H9 (cell line): ENCODE measurements at regions not wholly inside any gene's neighbourhood (a gene's known extent, or its start where the extent isn't known, plus 50 kb on each side); places are given as distances from the start of the nearest gene placed in this dataset.

Experiments used
- DNase-seq: peaks from one replicate; pipeline ENCODE4 v3.0.0-alpha.2; 2017
- H2AFZ ChIP-seq: one replicate; pipeline ENCODE4 v1.6.1; 2013; ENCODE audit warnings: mild to moderate bottlenecking, low read length, control low read depth, moderate library complexity
- H2AK5ac ChIP-seq: 2 replicates; pipeline ENCODE4 v1.6.1; 2013; ENCODE audit warnings: low read length, control low read depth, mixed read lengths; ENCODE audit not compliant: insufficient read length
- H2BK120ac ChIP-seq: one replicate; pipeline ENCODE4 v1.6.1; 2013; ENCODE audit warnings: low read depth, mild to moderate bottlenecking, low read length, control low read depth, inconsistent platforms; ENCODE audit not compliant: poor library complexity, severe bottlenecking
- H2BK12ac ChIP-seq: 2 replicates; pipeline ENCODE4 v1.6.1; 2013; ENCODE audit warnings: low read length, control low read depth, mixed read lengths, low read depth; ENCODE audit not compliant: insufficient read length
- H2BK15ac ChIP-seq: 2 replicates; pipeline ENCODE4 v1.6.1; 2013; ENCODE audit warnings: low read depth, low read length, control low read depth
- H2BK20ac ChIP-seq: one replicate; pipeline ENCODE4 v1.6.1; 2013; ENCODE audit warnings: low read depth, mild to moderate bottlenecking, low read length, control low read depth, inconsistent platforms; ENCODE audit not compliant: poor library complexity, severe bottlenecking
- H2BK5ac ChIP-seq: 2 replicates; pipeline ENCODE4 v1.6.1; 2013; ENCODE audit warnings: low read length, control low read depth, mixed read lengths; ENCODE audit not compliant: insufficient read length
- H3K14ac ChIP-seq: 2 replicates; pipeline ENCODE4 v1.6.1; 2013; ENCODE audit warnings: low read length, control low read depth; ENCODE audit not compliant: insufficient read depth
- H3K18ac ChIP-seq: 2 replicates; pipeline ENCODE4 v1.6.1; 2013; ENCODE audit warnings: low read depth, mild to moderate bottlenecking, mixed read lengths, low read length, control low read depth; ENCODE audit not compliant: insufficient read length
- H3K23ac ChIP-seq: 2 replicates; pipeline ENCODE4 v1.6.1; 2013; ENCODE audit warnings: low read length, control low read depth, mixed read lengths, low read depth; ENCODE audit not compliant: insufficient read length
- H3K23me2 ChIP-seq: 2 replicates; pipeline ENCODE4 v1.6.1; 2013; ENCODE audit warnings: low read depth, mild to moderate bottlenecking, mixed read lengths, low read length, control low read depth; ENCODE audit not compliant: insufficient read length, poor library complexity, severe bottlenecking
- H3K27ac ChIP-seq: 2 replicates; pipeline ENCODE4 v1.5.1; 2013; ENCODE audit warnings: low read length, control low read depth, mixed read lengths, low read depth; ENCODE audit not compliant: insufficient read length
- H3K27me3 ChIP-seq: 2 replicates; pipeline ENCODE4 v1.6.1; 2013; ENCODE audit warnings: low read length, control low read depth, inconsistent platforms; ENCODE audit not compliant: insufficient read depth
- H3K4ac ChIP-seq: 2 replicates; pipeline ENCODE4 v1.6.1; 2013; ENCODE audit warnings: low read depth, mild to moderate bottlenecking, control low read depth, inconsistent platforms, low read length, moderate library complexity
- H3K4me1 ChIP-seq: 2 replicates; pipeline ENCODE4 v1.6.1; 2013; ENCODE audit warnings: low read length, control low read depth, inconsistent platforms; ENCODE audit not compliant: insufficient read depth
- H3K4me2 ChIP-seq: 2 replicates; pipeline ENCODE4 v1.6.1; 2013; ENCODE audit warnings: low read length, control low read depth, mixed read lengths; ENCODE audit not compliant: insufficient read length, insufficient read depth
- H3K56ac ChIP-seq: 2 replicates; pipeline ENCODE4 v1.6.1; 2013; ENCODE audit warnings: low read depth, mild to moderate bottlenecking, mixed read lengths, low read length, control low read depth; ENCODE audit not compliant: insufficient read length
- H3K79me1 ChIP-seq: 2 replicates; pipeline ENCODE4 v1.6.1; 2013; ENCODE audit warnings: low read depth, mild to moderate bottlenecking, moderate library complexity, low read length, control low read depth, inconsistent platforms; ENCODE audit not compliant: insufficient read depth, poor library complexity, severe bottlenecking
- H3K79me2 ChIP-seq: 2 replicates; pipeline ENCODE4 v1.6.1; 2013; ENCODE audit warnings: low read length, control low read depth, inconsistent platforms; ENCODE audit not compliant: insufficient read depth
- H3K9ac ChIP-seq: 2 replicates; pipeline ENCODE4 v1.6.1; 2013; ENCODE audit warnings: low read length, control low read depth, mixed read lengths; ENCODE audit not compliant: insufficient read length; ENCODE audit errors: extremely low read depth
- H3K9me3 ChIP-seq: one replicate; pipeline ENCODE4 v1.6.1; 2013; ENCODE audit warnings: low read depth, low read length, inconsistent platforms; ENCODE audit not compliant: control insufficient read depth
- H3T11ph ChIP-seq: one replicate; pipeline ENCODE4 v1.6.1; 2013; ENCODE audit warnings: mild to moderate bottlenecking, low read length, control low read depth, inconsistent platforms
- H4K20me1 ChIP-seq: one replicate; pipeline ENCODE4 v1.6.1; 2013; ENCODE audit not compliant: control insufficient read depth, insufficient read length, insufficient read depth
- H4K5ac ChIP-seq: 2 replicates; pipeline ENCODE4 v1.6.1; 2013; ENCODE audit warnings: low read depth, mild to moderate bottlenecking, mixed read lengths, low read length, control low read depth; ENCODE audit not compliant: insufficient read length
- H4K8ac ChIP-seq: replicated peaks from 2 replicates; pipeline ENCODE4 v1.6.1; 2013; ENCODE audit warnings: low read length, control low read depth, mixed read lengths, low read depth; ENCODE audit not compliant: insufficient read length
- H4K91ac ChIP-seq: 2 replicates; pipeline ENCODE4 v1.6.1; 2013; ENCODE audit warnings: low read depth, mild to moderate bottlenecking, moderate library complexity, mixed read lengths, low read length, control low read depth; ENCODE audit not compliant: insufficient read length
- H3K27ac Mint-ChIP-seq, 3 experiments: 2 replicates in 2 of 3; 3 replicates in 1 of 3; pipeline ENCODE4 v1.8.0; 2020 to 2021; ENCODE audit warnings: mixed read lengths in 3 of 3, mild to moderate bottlenecking in 1 of 3, moderate library complexity in 1 of 3
- H3K27me3 Mint-ChIP-seq: 2 replicates; pipeline ENCODE4 v1.8.0; 2021; ENCODE audit warnings: low read depth, mild to moderate bottlenecking, moderate library complexity, mixed read lengths
- H3K36me3 Mint-ChIP-seq, 3 experiments: 2 replicates in 2 of 3; 3 replicates in 1 of 3; pipeline ENCODE4 v1.8.0; 2020 to 2021; ENCODE audit warnings: low read depth in 3 of 3, mixed read lengths in 3 of 3; ENCODE audit not compliant: insufficient read depth in 1 of 3
- H3K4me1 Mint-ChIP-seq, 2 experiments: 2 replicates each; pipeline ENCODE4 v1.8.0; 2020; ENCODE audit warnings: mixed read lengths in 2 of 2
- H3K4me3 Mint-ChIP-seq, 2 experiments: 2 replicates in 1 of 2; 3 replicates in 1 of 2; pipeline ENCODE4 v1.8.0; 2020 to 2021; ENCODE audit warnings: mild to moderate bottlenecking in 2 of 2, mixed read lengths in 2 of 2, moderate library complexity in 1 of 2
- H3K9me3 Mint-ChIP-seq, 2 experiments: 2 replicates in 1 of 2; 3 replicates in 1 of 2; pipeline ENCODE4 v1.8.0; 2020; ENCODE audit warnings: mild to moderate bottlenecking in 2 of 2, mixed read lengths in 2 of 2, moderate library complexity in 1 of 2
- WGBS: extraction: QIAGEN DNeasy Blood & Tissue Kit; methylation state at CpG from one replicate; pipeline ENCODE4 v1.1.7; 2013; ENCODE audit warnings: missing lambda C conversion rate, low lambda C conversion rate, mixed read lengths; ENCODE audit not compliant: insufficient read length; ENCODE audit errors: extremely low coverage; 5-methylcytosine and 5-hydroxymethylcytosine counted together
- TF ChIP-seq, protein P1 (sequence below): fragments of 200-600 bp; sonication (generic); conservative IDR thresholded peaks from 3 replicates; pipeline ENCODE4 v1.8.0; 2021; ENCODE audit warnings: antibody characterized with exemption, mild to moderate bottlenecking

DNA sequence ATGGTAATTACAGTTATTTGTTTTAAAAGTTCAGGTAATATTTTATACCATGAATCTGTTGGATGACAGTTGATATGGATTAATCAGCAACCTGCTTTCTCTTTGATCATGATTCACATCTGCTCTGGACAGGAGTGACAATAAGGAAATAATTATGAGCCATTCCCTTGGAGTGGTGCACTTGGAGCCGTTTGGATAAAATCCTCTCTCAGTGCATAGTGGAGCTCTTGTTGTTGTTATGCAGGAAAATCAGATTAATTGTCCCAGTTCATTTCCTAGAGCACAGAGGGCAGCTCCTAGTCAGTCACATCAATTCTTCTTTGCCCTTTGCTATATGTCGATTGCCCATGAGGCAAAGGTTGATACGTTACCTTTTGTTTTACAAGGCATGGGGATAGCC is 668.3 kb upstream of the NR3C2 start:
- Histone ChIP-seq H4K8ac (no peak overlapping the region), H2BK120ac (no peak overlapping the region), H4K91ac (no peak overlapping the region), H3K79me1 (no peaks in the 10 kb centered on the region), H2BK20ac (no peak overlapping the region), H2AK5ac (no peak overlapping the region), H3K14ac (no peak overlapping the region), H3K27ac (no peak overlapping the region), H3K27me3 (no peaks in the 10 kb centered on the region), H2BK15ac (no peak overlapping the region), H2BK12ac (no peak overlapping the region), H3K4me1 (no peaks in the 10 kb centered on the region), H2BK5ac (no peak overlapping the region), H4K20me1 (no peaks in the 10 kb centered on the region), H3K4me2 (no peak overlapping the region), H2AFZ (no peak overlapping the region), H3K79me2 (no peaks in the 10 kb centered on the region), H3K23me2 (no peaks in the 10 kb centered on the region), H3K9me3 (no peaks in the 10 kb centered on the region), H3T11ph (no peak overlapping the region), H4K5ac (no peak overlapping the region), H3K4ac (no peak overlapping the region), H3K9ac (no peak overlapping the region), H3K56ac (no peak overlapping the region), H3K18ac (no peak overlapping the region), H3K23ac (no peak overlapping the region)
- peaks cover 5 to 8% of the 10 kb centered on the region in 2 experiments for H3K4me1 Mint-ChIP-seq
- TF ChIP-seq, protein P1, sequence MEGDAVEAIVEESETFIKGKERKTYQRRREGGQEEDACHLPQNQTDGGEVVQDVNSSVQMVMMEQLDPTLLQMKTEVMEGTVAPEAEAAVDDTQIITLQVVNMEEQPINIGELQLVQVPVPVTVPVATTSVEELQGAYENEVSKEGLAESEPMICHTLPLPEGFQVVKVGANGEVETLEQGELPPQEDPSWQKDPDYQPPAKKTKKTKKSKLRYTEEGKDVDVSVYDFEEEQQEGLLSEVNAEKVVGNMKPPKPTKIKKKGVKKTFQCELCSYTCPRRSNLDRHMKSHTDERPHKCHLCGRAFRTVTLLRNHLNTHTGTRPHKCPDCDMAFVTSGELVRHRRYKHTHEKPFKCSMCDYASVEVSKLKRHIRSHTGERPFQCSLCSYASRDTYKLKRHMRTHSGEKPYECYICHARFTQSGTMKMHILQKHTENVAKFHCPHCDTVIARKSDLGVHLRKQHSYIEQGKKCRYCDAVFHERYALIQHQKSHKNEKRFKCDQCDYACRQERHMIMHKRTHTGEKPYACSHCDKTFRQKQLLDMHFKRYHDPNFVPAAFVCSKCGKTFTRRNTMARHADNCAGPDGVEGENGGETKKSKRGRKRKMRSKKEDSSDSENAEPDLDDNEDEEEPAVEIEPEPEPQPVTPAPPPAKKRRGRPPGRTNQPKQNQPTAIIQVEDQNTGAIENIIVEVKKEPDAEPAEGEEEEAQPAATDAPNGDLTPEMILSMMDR = no peak
- no peaks in the 10 kb centered on the region for H3K9me3 Mint-ChIP-seq
- no peaks in the 10 kb centered on the region for H3K27me3 Mint-ChIP-seq
- no CpG with 5 or more reads among the region's 3 CpGs for WGBS
- H3K27ac Mint-ChIP-seq = no peak overlapping the region
- no peak for DNase-seq
- no peaks in the 10 kb centered on the region for H3K36me3 Mint-ChIP-seq
- H3K4me3 Mint-ChIP-seq = no peak overlapping the region
